AG09319 (cell line): ENCODE measurements at regions not wholly inside any gene's neighbourhood (a gene's known extent, or its start where the extent isn't known, plus 50 kb on each side); places are given as distances from the start of the nearest gene placed in this dataset.

ENCODE experiments used
- DNase-seq: peaks from one replicate; pipeline ENCODE4 v3.0.0-alpha.2; 2010; ENCODE audit warnings: low read depth; ENCODE audit errors: extremely low read depth
- CTCF ChIP-seq: IDR thresholded peaks from 2 replicates; pipeline ENCODE4 v1.5.1; 2011; ENCODE audit warnings: low read depth, mild to moderate bottlenecking, inconsistent platforms, low read length, moderate library complexity

- no peak for TF ChIP-seq CTCF
- DNase-seq, result no peak
Measured at GRCh38 chr14:82447586-82447985, 913.9 kb upstream of the SEL1L start.

- DNase-seq, result no peak
- no peak for TF ChIP-seq CTCF
Measured at GRCh38 chr14:82449926-82450468, 916.3 kb upstream of the SEL1L start.

GRCh38 chr14:82451675-82452074 lies 918.0 kb upstream of the SEL1L start:
- DNase-seq, result no peak
- TF ChIP-seq CTCF, result no peak

- no peak for TF ChIP-seq CTCF
- no peak for DNase-seq
Measured at GRCh38 chr14:82482345-82482744, 948.7 kb upstream of the SEL1L start.

- TF ChIP-seq CTCF, result no peak
- DNase-seq, result no peak
Measured at GRCh38 chr14:82488473-82488872, 954.8 kb upstream of the SEL1L start.

GRCh38 chr14:82490397-82490796 lies 956.7 kb upstream of the SEL1L start:
- no peak for DNase-seq
- no peak for TF ChIP-seq CTCF

GRCh38 chr14:82492157-82492556 lies 958.5 kb upstream of the SEL1L start:
- TF ChIP-seq CTCF, result no peak

More at GRCh38 chr14:82492157-82492556, 958.5 kb upstream of the SEL1L start:
- no peak for DNase-seq
